GM19468 (cell line): ENCODE measurements at regions not wholly inside any gene's neighbourhood (a gene's known extent, or its start where the extent isn't known, plus 50 kb on each side); places are given as distances from the start of the nearest gene placed in this dataset.

Experiments used
- ATAC-seq: cut with Tn5 transposase; IDR thresholded peaks from one replicate; pipeline ENCODE4 v1.9.1; 2021; ENCODE audit warnings: mild to moderate bottlenecking, moderate library complexity, moderate number of reproducible peaks; ENCODE audit not compliant: unreplicated experiment; ENCODE audit errors: extremely low read depth

DNA sequence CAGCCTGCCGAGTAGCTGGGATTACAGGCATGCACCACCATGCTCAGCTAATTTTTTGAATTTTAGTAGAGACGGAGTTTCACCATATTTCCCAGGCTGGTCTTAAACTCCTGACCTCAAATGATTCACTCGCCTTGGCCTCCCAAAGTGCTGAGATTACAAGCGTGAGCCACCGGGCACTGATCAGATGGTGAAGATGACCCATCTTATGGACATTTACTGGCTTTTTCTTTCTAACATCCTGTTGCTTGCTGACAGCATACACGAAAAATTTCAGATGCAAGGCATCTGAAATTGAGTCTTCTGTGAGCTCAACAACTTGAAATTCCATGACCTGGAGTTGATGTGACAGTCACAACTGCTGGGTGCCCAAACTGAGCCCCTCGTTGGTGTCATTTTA lies 859.5 kb upstream of the CNTNAP5 start:
- ATAC-seq = no peak

DNA sequence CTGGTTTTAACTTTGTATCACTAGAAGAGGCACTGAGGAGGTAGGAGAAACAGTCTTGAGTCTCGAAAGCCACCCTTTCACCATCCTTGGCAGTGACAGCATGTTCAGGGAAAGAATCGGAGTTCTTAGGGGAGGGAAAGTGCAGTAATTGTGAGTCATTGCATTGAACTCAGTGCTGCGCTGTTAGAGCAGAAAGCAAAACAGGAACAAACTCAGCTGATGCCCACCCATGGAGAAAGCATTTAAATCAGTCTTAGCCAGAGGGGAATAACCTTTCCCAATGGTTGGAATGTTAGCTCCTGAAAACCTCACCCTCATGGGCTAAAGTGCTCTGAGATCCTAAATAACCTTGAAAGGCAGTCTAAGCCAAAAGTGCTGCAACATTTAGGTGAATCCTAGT lies 845.6 kb upstream of the CNTNAP5 start:
- ATAC-seq = no peak

DNA sequence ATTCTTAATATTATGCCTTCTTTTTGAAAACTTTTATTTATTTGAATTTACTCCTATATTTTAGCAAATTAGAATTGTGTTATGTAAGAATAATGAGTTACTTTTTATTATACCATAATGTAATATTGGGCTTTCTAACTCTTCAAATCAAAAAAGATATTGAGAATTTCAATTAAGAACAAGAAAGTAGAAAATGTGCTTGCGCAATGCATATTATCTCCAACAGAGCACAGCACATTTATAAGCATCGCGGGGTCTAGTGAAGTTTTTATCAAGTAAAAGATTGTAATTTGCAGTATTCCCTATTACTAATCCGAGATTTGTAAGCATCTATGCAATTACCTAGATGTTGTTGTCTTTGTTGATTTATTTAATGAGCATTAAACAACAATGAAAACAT lies 829.1 kb upstream of the CNTNAP5 start:
- ATAC-seq = no peak

DNA sequence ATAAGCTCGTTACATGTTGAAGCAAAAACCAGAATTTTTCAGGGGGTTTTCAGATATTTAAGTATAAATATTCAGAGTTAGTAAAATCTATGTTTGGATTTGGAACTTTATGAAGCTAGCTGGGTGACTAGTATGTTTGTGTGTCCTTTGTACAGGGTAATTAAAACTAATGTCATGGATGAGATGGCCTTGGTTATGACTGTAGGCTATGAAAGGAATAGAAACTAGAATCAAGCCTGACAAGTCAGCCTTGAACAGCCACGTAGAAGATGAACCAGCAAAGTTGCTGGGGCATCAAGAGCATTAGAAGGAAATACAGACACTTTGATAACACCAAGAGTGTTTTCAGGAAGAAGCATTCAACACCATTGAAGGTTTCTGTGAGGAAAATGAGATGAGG lies 825.1 kb upstream of the CNTNAP5 start:
- ATAC-seq = no peak

DNA sequence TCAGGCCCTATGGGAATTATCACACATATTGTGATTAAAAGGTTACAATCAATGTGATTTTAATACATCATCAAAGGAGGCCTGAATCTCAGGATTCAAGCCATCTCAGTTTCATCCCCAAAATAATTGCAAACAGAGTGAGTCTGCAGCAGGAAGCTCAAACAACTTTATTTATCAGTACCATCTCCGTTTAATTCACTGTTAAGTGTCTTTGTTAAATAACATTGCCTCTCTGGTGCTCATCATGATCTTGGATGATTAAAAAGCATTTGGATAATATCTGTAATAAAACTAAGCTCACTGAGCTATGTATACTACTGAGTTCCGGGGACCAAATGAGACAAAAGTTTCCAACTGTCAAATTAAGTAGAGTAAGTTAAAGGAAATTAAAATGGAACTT lies 817.8 kb upstream of the CNTNAP5 start:
- no peak for ATAC-seq

DNA sequence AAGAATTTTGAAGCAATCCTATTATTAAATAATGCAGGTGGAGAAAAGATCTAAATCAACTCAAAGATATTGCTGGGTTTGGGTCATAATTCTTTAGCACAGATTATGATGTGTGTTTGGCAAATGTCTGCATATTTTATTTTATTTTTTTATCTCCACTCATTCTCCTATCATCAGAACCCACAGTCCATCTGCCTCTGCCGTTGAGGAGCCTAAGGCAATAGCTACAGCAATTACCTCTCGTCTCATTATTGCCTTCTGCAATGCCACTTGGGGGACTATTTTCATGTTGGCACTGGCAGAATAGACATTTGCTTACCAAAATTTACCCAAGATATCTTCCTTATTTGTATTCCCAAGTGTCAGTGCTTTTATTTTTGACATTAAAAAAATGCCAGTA lies 815.9 kb upstream of the CNTNAP5 start:
- no peak for ATAC-seq

DNA sequence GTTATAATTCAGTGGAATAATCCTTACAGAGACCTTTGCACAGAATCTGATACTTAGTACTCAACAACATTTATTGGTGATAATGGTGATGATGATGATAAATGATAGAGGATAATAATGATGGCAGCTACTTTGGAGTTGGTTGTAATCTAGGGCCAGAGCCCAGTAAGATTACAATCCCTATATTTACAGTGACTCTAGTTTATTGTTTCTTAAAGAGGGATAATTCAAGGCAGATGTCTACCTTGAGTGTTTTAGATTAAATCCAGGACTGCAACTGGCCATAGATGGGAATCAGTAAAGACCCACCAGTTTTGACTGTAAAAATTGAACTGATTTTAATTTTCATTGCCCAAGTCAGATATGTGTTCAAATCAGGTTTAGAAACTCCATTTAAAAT lies 813.9 kb upstream of the CNTNAP5 start:
- ATAC-seq = no peak

DNA sequence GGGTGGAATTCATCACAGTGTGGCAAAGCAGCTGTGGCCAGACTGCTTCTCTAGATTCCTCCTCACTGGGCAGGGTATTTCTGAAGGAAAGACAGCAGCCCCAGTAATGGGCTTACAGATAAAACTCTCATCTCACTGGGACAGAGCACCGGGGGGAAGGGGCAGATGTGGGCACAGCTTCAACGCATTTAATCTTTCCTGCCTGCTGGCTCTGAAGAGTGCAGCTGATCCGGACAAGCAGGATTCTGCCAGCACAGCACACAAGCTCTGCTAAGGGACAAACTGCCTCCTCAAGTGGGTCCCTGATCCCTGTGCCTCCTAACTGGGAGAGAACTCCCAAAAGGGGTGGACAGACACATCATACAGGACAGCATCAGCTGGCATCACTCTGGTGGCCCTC lies 779.9 kb upstream of the CNTNAP5 start:
- ATAC-seq = no peak

DNA sequence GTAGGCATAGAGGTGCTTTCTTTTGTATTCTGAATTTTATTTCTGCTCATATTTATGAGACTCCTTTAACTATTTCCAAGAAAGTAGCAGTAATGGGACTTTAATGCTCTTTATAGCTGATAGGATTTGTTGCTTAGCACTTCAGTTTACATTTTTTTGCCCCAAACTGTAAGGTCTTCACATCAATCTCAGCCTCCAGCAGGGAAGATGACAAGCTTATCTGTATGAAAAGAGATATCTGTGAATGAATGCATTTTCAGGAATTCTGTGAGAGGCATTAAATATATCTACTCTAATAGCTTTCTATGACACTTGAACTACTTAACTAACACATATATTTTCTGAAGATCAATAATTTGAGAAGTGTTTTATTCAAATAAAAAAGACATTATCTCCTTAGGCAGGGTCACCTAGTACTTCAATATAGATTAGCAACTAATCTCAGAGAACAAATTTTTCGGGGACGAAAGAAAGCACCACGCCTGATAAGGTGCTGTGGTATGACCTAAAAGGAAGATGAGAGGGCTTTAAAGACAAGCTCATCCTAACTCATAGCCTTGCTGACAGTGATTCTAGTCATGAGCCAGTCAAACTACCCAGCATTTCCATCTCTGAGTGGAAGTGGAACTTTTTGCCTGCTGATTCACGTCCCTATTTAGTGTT lies 766.1 kb upstream of the CNTNAP5 start:
- no peak for ATAC-seq

DNA sequence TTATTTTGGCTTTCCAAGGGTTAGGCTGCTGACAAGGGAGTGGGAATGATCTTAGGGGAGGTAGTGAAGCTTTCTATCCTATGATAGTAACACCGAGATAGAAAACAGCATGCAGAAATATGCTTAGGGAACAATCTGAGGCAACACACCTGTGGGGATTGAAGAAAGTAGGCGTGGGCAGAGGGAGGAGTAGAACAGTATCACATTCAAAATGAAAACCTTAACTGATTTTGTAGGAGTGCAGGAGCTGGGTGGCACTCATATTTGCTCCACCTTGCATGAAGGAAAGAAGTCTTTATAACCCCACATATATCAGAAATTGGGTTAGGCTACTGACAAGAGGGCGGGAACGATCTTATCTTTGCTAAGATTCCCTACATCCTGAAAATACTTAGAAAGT lies 762.2 kb upstream of the CNTNAP5 start:
- no peak for ATAC-seq

DNA sequence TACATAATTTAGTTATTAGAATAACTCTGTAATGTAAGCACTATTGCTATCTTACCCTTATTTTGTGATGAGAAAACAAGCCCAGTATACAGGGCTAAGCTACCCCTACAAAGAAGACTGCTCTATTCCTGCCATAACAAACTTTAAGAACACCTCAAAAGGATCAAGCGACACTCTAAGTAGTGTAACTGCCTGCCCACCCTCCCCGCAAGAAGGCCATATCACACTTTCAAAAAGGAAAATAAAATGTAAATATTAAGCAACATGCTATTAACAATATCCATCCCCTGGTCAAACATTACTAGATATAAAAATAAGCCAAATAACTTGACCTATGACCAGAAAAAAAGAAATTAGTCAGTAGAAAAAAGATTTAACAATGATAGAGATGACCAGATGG lies 741.7 kb upstream of the CNTNAP5 start:
- no peak for ATAC-seq

DNA sequence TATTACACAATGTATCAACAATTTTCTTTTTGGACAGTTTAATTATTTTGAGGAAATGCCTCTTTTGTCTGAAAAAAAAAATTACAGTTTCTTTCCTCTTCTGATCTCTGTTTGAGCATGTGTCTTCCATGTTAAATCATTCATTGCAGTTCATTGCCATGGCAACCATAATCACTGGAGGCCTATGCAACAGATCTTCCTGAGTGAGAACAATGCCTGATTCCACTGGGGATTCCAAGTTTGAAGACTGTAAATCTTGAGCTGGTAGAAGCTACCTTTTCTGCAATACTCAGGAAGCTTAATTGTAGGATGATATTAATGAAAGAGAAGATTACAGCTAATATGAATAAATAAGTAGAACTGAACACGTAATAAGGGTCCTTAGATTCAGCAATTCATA lies 721.4 kb upstream of the CNTNAP5 start:
- ATAC-seq = no peak
